Stimulated activated CD8-positive, alpha-beta memory T cell treated with anti-CD3 and anti-CD28 coated beads, Interleukin-15, amount 100 ng/mL, for 24 hours (primary cell): ENCODE measurements at regions not wholly inside any gene's neighbourhood (a gene's known extent, or its start where the extent isn't known, plus 50 kb on each side); places are given as distances from the start of the nearest gene placed in this dataset.
A peak's percentile ranks its signal among the peaks of the same experiment; 100 is the strongest.

ENCODE experiments used
- DNase-seq: peaks from one replicate; pipeline ENCODE4 v3.0.0-alpha.2; 2020; ENCODE audit warnings: low read depth

- DNase-seq, result no peak
Observed at GRCh38 chr13:97057176-97057575, 62.9 kb upstream of the OXGR1 start.

- no peak for DNase-seq
Observed at GRCh38 chr13:97058391-97058790, 64.1 kb upstream of the OXGR1 start.

GRCh38 chr13:97058926-97059325 is 64.7 kb upstream of the OXGR1 start:
- no peak for DNase-seq

GRCh38 chr13:97067017-97067895 is 73.0 kb upstream of the OXGR1 start:
- DNase-seq, result no peak

- no peak for DNase-seq
Observed at GRCh38 chr13:97068151-97068550, 73.9 kb upstream of the OXGR1 start.

GRCh38 chr13:97069050-97069815 is 75.0 kb upstream of the OXGR1 start:
- DNase-seq, result no peak

GRCh38 chr13:97072297-97072696 is 78.0 kb upstream of the OXGR1 start:
- no peak for DNase-seq

GRCh38 chr13:97074618-97075017 is 80.3 kb upstream of the OXGR1 start:
- no peak for DNase-seq

GRCh38 chr13:97076898-97077297 is 82.6 kb upstream of the OXGR1 start:
- no peak for DNase-seq

GRCh38 chr13:97077341-97077740 is 83.1 kb upstream of the OXGR1 start:
- no peak for DNase-seq

- no peak for DNase-seq
Observed at GRCh38 chr13:97079726-97080125, 85.5 kb upstream of the OXGR1 start.

GRCh38 chr13:97082461-97083207 is 88.4 kb upstream of the OXGR1 start:
- DNase-seq, result no peak

- DNase-seq, result no peak
Observed at GRCh38 chr13:97091196-97091595, 96.9 kb upstream of the OXGR1 start.

- DNase-seq, result no peak
Observed at GRCh38 chr13:97100821-97101220, 106.5 kb upstream of the OXGR1 start.

GRCh38 chr13:97101912-97102708 is 107.8 kb upstream of the OXGR1 start:
- DNase-seq, result no peak

- no peak for DNase-seq
Observed at GRCh38 chr13:97106323-97106722, 112.0 kb upstream of the OXGR1 start.

GRCh38 chr13:97107815-97108529 is 113.7 kb upstream of the OXGR1 start:
- no peak for DNase-seq

GRCh38 chr13:97108530-97108900 is 113.6 kb upstream of the MBNL2 start:
- DNase-seq, result no peak

- no peak for DNase-seq
Observed at GRCh38 chr13:97109256-97109655, 112.9 kb upstream of the MBNL2 start.

- peak; percentile 79 for DNase-seq
Observed at GRCh38 chr13:97109841-97110492, 112.2 kb upstream of the MBNL2 start.

- no peak for DNase-seq
Observed at GRCh38 chr13:97110936-97111335, 111.2 kb upstream of the MBNL2 start.
